ENCODE measurements at regions not wholly inside any gene's neighbourhood (a gene's known extent, or its start where the extent isn't known, plus 50 kb on each side); places are given as distances from the start of the nearest gene placed in this dataset.

DNA sequence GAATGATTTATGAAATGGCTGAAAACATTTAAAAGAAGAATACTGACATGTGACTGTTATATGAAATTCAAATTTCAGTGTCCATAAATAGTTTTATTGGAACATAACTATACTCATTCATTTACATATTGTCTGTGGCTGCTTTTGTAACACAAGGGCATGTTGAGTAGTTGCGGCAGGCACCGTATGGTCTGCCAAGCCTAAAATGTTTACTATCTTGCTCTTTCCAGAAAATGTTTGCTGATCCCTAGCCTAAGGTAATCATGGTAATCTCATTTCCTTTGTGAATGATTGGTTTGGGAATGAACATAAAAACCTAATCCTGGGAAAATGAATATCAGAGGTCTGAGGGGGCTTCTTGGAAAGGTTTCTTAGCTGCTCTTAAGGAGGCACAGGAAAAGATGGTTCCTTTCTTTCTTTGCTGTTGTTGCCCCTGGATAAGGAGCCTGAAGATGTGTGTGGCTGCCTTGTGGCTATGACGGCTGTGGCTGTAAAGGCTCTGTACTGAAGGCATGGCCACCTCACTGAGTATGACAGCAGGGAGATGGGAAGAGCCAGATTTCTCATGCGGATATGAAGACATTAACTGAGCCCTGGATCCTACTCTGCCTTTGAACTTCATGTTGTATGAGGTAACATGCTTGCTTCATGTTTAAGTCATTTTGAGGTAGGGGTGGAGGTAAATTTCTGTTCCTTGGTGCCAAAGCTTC, 419.4 kb upstream of the CLINT1 start:
- in situ Hi-C loops (cut with MboI): no loop called here
- 71% methylated on average over 4 of the region's 4 CpGs for WGBS (ENCODE audit: insufficient coverage, insufficient replicate concordance, low lambda C conversion rate, missing lambda C conversion rate)

More for the DNA sequence above, 419.4 kb upstream of the CLINT1 start:
- no peak for DNase-seq (ENCODE audit: low read depth, low spot score)
- H3K36me3 ChIP-seq (ENCODE audit: control insufficient read depth in 2 of 2, insufficient read depth in 2 of 2, low read length in 1 of 2): no peaks in the 10 kb centered on the region
- no peaks in the 10 kb centered on the region for H3K4me1 ChIP-seq (ENCODE audit: control insufficient read depth, insufficient read depth, low read length)
- intact Hi-C loops (cut with micrococcal nuclease; ENCODE audit: unreplicated experiment): no loop called here
- H3K79me2 ChIP-seq (ENCODE audit: control insufficient read depth, insufficient read depth, low read length): no peaks in the 10 kb centered on the region
- no peak overlapping the region for H2AFZ ChIP-seq (ENCODE audit: control insufficient read depth, low read depth, low read length)
- SMC1A ChIA-PET (ENCODE audit: uncharacterized antibody, unreplicated experiment): interaction anchor here (0.7 to 1.7 kb wide), 3 partner anchors 8 to 203 kb away, joined by 3 to 4 read pairs (median 3); no protein-coding TSS in a partner anchor
- no TSS peak for BruUV-seq (replicated peaks)
- POLR2A ChIA-PET: no interaction called here
- no peak overlapping the region for H3K9ac ChIP-seq (ENCODE audit: control insufficient read depth, insufficient read depth, low read length)
- no peak for ATAC-seq
- no peaks in the 10 kb centered on the region for H4K20me1 ChIP-seq (ENCODE audit: control insufficient read depth, insufficient read depth)
- no peak for FAIRE-seq
- no peaks in the 10 kb centered on the region for H3K9me3 ChIP-seq (replicated peaks; ENCODE audit: control insufficient read depth, insufficient read depth, low read length)
- no peak overlapping the region for H3K4me3 ChIP-seq
- CTCF ChIA-PET: interaction anchor here (1.6 kb wide), 1 partner anchor 7 kb away, joined by 3 read pairs; no protein-coding TSS in a partner anchor
- RAD21 ChIA-PET (ENCODE audit: unreplicated experiment): no interaction called here
- H3K27ac ChIP-seq (ENCODE audit: control insufficient read depth, insufficient read depth): no peak overlapping the region
- TF ChIP-seq TARDBP (IDR thresholded peaks at IDR 0.05; ENCODE audit: borderline replicate concordance) (no peak), CHD4 (IDR thresholded peaks at IDR 0.05) (no peak), ASH2L (IDR thresholded peaks at IDR 0.05; ENCODE audit: borderline replicate concordance, low read depth) (no peak), ATF2 (IDR thresholded peaks at IDR 0.05; ENCODE audit: low read length) (no peak), PAX8 (IDR thresholded peaks at IDR 0.05) (no peak), WRNIP1 (IDR thresholded peaks at IDR 0.05; ENCODE audit: borderline replicate concordance, low read depth, low read length) (no peak), SMC3 (IDR thresholded peaks at IDR 0.05; ENCODE audit: borderline replicate concordance, low read length) (no peak), FOXK2 (IDR thresholded peaks at IDR 0.05) (no peak), NFYB (IDR thresholded peaks at IDR 0.05; ENCODE audit: insufficient read depth, low read depth, low read length) (no peak)
- H3K4me2 ChIP-seq (ENCODE audit: control insufficient read depth, insufficient read depth): no peak overlapping the region
- H3K27me3 ChIP-seq (replicated peaks in 1 of 2; ENCODE audit: control insufficient read depth in 2 of 2, insufficient read depth in 2 of 2, low read length in 1 of 2): 0 out of 4 replicates have a peak, but pooled peaks cover 0 to 2% of the 10 kb centered on the region in 2 experiments
